Caco-2 (cell line): ENCODE measurements at regions not wholly inside any gene's neighbourhood (a gene's known extent, or its start where the extent isn't known, plus 50 kb on each side); places are given as distances from the start of the nearest gene placed in this dataset.

ENCODE experiments used
- BruUV-seq: library from RNA; stranded (reverse); fragments of 400-500 nt; replicated peaks from 2 replicates; lab custom pipeline; 2021; lab: Mats Ljungman, UMichigan
- CTCF ChIA-PET: fragments of 300-600 bp; sonication (Branson Sonifier 250); formaldehyde crosslinking; loops from one replicate; lab custom pipeline; 2022; ENCODE audit warnings: antibody characterized with exemption; lab: Charles Lee
- POLR2A ChIA-PET: fragments of 300-600 bp; sonication (Branson Sonifier 250); formaldehyde crosslinking; loops from one replicate; lab custom pipeline; 2022; ENCODE audit warnings: antibody characterized with exemption; lab: Charles Lee
- DNase-seq, 2 experiments: peaks; one replicate each; pipeline versions ENCODE4 v3.0.0 to v3.0.0-alpha.2; 2020 to 2022
- H3K27me3 ChIP-seq: replicated peaks from 2 replicates; pipeline ENCODE4 v1.6.0; 2011; ENCODE audit warnings: low read length; ENCODE audit not compliant: control insufficient read depth, insufficient read depth
- H3K36me3 ChIP-seq: 2 replicates; pipeline ENCODE4 v1.5.1; 2011; ENCODE audit warnings: low read length; ENCODE audit not compliant: control insufficient read depth, insufficient read depth
- H3K4me1 ChIP-seq: fragments of 250-450 bp; sonication (Bioruptor Pico); 2 replicates; pipeline ENCODE4 v1.5.1; 2020; ENCODE audit warnings: mild to moderate bottlenecking
- H3K4me3 ChIP-seq: 2 replicates; pipeline ENCODE4 v1.5.1; 2011; ENCODE audit warnings: low read depth, mild to moderate bottlenecking, control low read depth, low read length
- H3K9me3 ChIP-seq: fragments of 250-450 bp; sonication (Bioruptor Pico); 2 replicates; pipeline ENCODE4 v1.5.1; 2020; ENCODE audit warnings: mild to moderate bottlenecking, moderate library complexity
- H3K27ac Mint-ChIP-seq: one replicate; pipeline ENCODE4 v1.8.0; 2022; ENCODE audit warnings: mixed read lengths; ENCODE audit not compliant: unreplicated experiment
- H3K27me3 Mint-ChIP-seq: one replicate; pipeline ENCODE4 v1.8.0; 2022; ENCODE audit warnings: mixed read lengths; ENCODE audit not compliant: insufficient read depth, unreplicated experiment
- H3K36me3 Mint-ChIP-seq: one replicate; pipeline ENCODE4 v1.8.0; 2022; ENCODE audit warnings: mild to moderate bottlenecking, mixed read lengths; ENCODE audit not compliant: insufficient read depth, unreplicated experiment
- H3K4me1 Mint-ChIP-seq: one replicate; pipeline ENCODE4 v1.8.0; 2022; ENCODE audit warnings: low read depth, mixed read lengths; ENCODE audit not compliant: unreplicated experiment
- H3K4me3 Mint-ChIP-seq: one replicate; pipeline ENCODE4 v1.8.0; 2022; ENCODE audit warnings: mild to moderate bottlenecking, moderate library complexity, mixed read lengths; ENCODE audit not compliant: unreplicated experiment
- H3K9me3 Mint-ChIP-seq: one replicate; pipeline ENCODE4 v1.8.0; 2022; ENCODE audit warnings: mixed read lengths; ENCODE audit not compliant: unreplicated experiment
- intact Hi-C: fragments of 100-400 bp; cut with micrococcal nuclease; formaldehyde crosslinking; loops from one replicate; pipeline ENCODE4 v1.10.0; 2022; ENCODE audit not compliant: unreplicated experiment
- TF ChIP-seq, protein P1 (sequence below), 2 experiments: fragments of 200-600 bp in 1 of 2; IDR thresholded peaks; 1 replicate in 1 of 2; 2 replicates in 1 of 2; pipeline versions ENCODE4 v1.5.1 to v1.8.0; 2011 to 2022; ENCODE audit warnings: antibody characterized with exemption in 1 of 2, control low read depth in 1 of 2, inconsistent platforms in 1 of 2, low read depth in 1 of 2, low read length in 1 of 2, mild to moderate bottlenecking in 1 of 2, moderate library complexity in 1 of 2; ENCODE audit not compliant: insufficient read depth in 1 of 2, severe bottlenecking in 1 of 2, unreplicated experiment in 1 of 2

DNA sequence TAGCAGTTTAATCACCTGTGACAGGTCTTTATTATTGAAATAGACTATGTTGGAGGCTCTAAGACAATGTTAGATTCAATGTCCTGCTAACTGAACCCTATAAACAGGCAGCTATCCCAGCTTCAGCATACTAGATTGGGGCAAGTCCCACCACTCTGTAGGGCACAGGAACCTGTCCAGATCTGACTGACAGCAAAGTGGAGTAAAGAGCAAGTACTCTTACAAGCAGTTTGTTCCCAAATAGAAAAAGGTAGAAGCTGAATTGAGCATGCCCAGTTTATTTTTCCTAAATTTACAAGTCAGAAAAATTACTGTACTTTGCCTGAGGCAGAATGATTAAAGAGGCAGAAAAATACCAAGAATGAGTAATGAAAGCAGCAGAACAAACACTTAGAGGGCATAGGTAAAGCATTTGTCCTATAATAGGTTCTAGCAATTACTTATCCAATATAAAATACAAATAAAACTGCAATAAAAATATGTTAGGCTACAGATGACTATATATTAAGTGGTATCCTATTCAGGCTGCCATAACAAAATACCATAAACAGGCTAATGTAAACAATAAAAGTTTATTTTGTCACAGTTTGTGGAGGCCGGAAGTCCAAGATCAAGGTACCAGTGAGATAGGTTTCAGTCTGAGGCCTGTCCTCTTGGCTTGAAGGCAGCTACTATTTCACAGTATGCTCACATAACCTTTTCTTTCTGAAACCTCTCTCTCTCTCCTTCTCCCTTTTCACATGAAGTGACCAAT, 868.2 kb downstream of the C12orf50 start:
- CTCF ChIA-PET: no interaction called here
- TF ChIP-seq, protein P1, sequence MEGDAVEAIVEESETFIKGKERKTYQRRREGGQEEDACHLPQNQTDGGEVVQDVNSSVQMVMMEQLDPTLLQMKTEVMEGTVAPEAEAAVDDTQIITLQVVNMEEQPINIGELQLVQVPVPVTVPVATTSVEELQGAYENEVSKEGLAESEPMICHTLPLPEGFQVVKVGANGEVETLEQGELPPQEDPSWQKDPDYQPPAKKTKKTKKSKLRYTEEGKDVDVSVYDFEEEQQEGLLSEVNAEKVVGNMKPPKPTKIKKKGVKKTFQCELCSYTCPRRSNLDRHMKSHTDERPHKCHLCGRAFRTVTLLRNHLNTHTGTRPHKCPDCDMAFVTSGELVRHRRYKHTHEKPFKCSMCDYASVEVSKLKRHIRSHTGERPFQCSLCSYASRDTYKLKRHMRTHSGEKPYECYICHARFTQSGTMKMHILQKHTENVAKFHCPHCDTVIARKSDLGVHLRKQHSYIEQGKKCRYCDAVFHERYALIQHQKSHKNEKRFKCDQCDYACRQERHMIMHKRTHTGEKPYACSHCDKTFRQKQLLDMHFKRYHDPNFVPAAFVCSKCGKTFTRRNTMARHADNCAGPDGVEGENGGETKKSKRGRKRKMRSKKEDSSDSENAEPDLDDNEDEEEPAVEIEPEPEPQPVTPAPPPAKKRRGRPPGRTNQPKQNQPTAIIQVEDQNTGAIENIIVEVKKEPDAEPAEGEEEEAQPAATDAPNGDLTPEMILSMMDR (IDR thresholded peaks at IDR 0.05; ENCODE audit: insufficient read depth in 1 of 2, low read depth in 1 of 2, low read length in 1 of 2, severe bottlenecking in 1 of 2, unreplicated experiment in 1 of 2): no peak
- no peak for DNase-seq

DNA sequence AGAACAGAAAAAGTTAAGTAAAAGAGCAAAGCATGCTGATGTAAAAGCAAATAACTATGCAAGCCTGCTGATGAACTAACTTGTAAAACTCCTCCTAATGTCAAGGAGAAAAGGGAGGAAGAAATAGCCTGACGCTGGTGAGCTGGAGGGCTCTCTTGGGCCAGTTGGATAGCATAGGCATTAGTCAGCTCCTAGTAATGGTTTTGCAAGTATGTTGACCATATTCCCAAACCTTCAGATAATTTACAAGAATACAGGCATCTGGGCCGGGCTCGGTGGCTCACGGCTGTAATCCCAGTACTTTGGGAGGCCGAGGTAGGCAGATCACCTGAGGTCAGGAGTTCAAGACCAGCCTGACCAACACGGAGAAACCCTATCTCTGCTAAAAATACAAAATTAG, 871.4 kb downstream of the C12orf50 start:
- ChIA-PET CTCF (no interaction called here), POLR2A (no interaction called here)
- H3K9me3 Mint-ChIP-seq: no peaks in the 10 kb centered on the region
- H3K4me1 Mint-ChIP-seq: no peaks in the 10 kb centered on the region
- H3K4me1 ChIP-seq: no peaks in the 10 kb centered on the region
- H3K27me3 Mint-ChIP-seq: no peaks in the 10 kb centered on the region
- H3K27ac Mint-ChIP-seq: no peak overlapping the region
- intact Hi-C loops: no loop called here
- H3K9me3 ChIP-seq: no peaks in the 10 kb centered on the region
- TF ChIP-seq, protein P1 (IDR thresholded peaks at IDR 0.05; ENCODE audit: insufficient read depth in 1 of 2, low read depth in 1 of 2, low read length in 1 of 2, severe bottlenecking in 1 of 2, unreplicated experiment in 1 of 2): no peak
- no peak for DNase-seq
- no peak overlapping the region for H3K4me3 ChIP-seq
- H3K36me3 Mint-ChIP-seq: no peaks in the 10 kb centered on the region
- no peaks in the 10 kb centered on the region for H3K27me3 ChIP-seq
- no peak overlapping the region for H3K4me3 Mint-ChIP-seq
- no peaks in the 10 kb centered on the region for H3K36me3 ChIP-seq
- no TSS peak for BruUV-seq

More for the DNA sequence above, 868.2 kb downstream of the C12orf50 start:
- Histone ChIP-seq H3K4me1 (no peaks in the 10 kb centered on the region), H3K36me3 (no peaks in the 10 kb centered on the region), H3K9me3 (0 out of 2 replicates have a peak, but pooled peaks cover 4% of the 10 kb centered on the region), H3K27me3 (no peaks in the 10 kb centered on the region), H3K4me3 (no peak overlapping the region)
- no TSS peak for BruUV-seq
- no peaks in the 10 kb centered on the region for H3K36me3 Mint-ChIP-seq
- no peaks in the 10 kb centered on the region for H3K4me1 Mint-ChIP-seq
- no peak overlapping the region for H3K4me3 Mint-ChIP-seq
- POLR2A ChIA-PET: no interaction called here
- H3K9me3 Mint-ChIP-seq: peaks cover 16% of the 10 kb centered on the region
- H3K27me3 Mint-ChIP-seq: no peaks in the 10 kb centered on the region
- intact Hi-C loops: no loop called here
- H3K27ac Mint-ChIP-seq: no peak overlapping the region

DNA sequence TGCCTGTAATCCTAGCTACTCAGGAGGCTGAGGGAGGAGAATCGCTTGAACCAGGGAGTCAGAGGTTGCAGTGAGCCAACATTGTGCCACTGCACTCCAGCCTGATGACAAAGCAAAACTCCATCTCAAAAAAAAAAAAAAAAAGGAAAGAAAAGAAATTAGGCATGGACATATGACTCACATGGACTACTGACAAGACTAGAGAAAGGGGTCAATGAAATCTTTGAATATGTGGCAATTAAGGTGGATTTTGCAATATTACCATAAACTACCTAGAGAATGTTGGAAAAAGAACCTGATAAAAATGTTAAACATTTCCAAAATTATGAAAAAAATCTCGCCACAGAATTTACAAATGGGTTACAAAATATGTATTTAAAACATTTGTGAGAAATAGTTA, 873.6 kb downstream of the C12orf50 start:
- H3K4me1 ChIP-seq: 0 out of 2 replicates have a peak, but pooled peaks cover 5% of the 10 kb centered on the region
- ChIA-PET POLR2A (no interaction called here), CTCF (no interaction called here)
- Mint-ChIP-seq H3K27me3 (no peaks in the 10 kb centered on the region), H3K36me3 (no peaks in the 10 kb centered on the region), H3K4me3 (no peak overlapping the region), H3K9me3 (peaks cover 3% of the 10 kb centered on the region), H3K27ac (no peak overlapping the region), H3K4me1 (peaks cover 10% of the 10 kb centered on the region)
- intact Hi-C loops: no loop called here
- no peak overlapping the region for H3K4me3 ChIP-seq
- no peaks in the 10 kb centered on the region for H3K36me3 ChIP-seq
- TF ChIP-seq, protein P1 (IDR thresholded peaks at IDR 0.05; ENCODE audit: insufficient read depth in 1 of 2, low read depth in 1 of 2, low read length in 1 of 2, severe bottlenecking in 1 of 2, unreplicated experiment in 1 of 2): no peak
- BruUV-seq: no TSS peak
- no peaks in the 10 kb centered on the region for H3K27me3 ChIP-seq
- no peaks in the 10 kb centered on the region for H3K9me3 ChIP-seq
- DNase-seq: no peak
